Hepatocyte (in vitro differentiated cells): ENCODE measurements at regions not wholly inside any gene's neighbourhood (a gene's known extent, or its start where the extent isn't known, plus 50 kb on each side); places are given as distances from the start of the nearest gene placed in this dataset.

ENCODE experiments used
- CTCF ChIP-seq: fragments of 200-600 bp; sonication (generic); IDR thresholded peaks from 2 replicates; pipeline ENCODE4 v1.5.1; 2016; ENCODE audit warnings: antibody characterized with exemption, mild to moderate bottlenecking; ENCODE audit not compliant: poor library complexity
- EZH2 ChIP-seq: fragments of 200-600 bp; sonication (generic); IDR thresholded peaks from 2 replicates; pipeline ENCODE4 v1.6.1; 2016; ENCODE audit warnings: antibody characterized with exemption, mild to moderate bottlenecking, borderline replicate concordance
- EZH2phosphoT487 ChIP-seq: fragments of 200-600 bp; sonication (generic); IDR thresholded peaks from one replicate; pipeline ENCODE4 v1.6.1; 2018; ENCODE audit warnings: antibody characterized with exemption, mild to moderate bottlenecking, low read depth, moderate library complexity; ENCODE audit not compliant: unreplicated experiment, severe bottlenecking

DNA sequence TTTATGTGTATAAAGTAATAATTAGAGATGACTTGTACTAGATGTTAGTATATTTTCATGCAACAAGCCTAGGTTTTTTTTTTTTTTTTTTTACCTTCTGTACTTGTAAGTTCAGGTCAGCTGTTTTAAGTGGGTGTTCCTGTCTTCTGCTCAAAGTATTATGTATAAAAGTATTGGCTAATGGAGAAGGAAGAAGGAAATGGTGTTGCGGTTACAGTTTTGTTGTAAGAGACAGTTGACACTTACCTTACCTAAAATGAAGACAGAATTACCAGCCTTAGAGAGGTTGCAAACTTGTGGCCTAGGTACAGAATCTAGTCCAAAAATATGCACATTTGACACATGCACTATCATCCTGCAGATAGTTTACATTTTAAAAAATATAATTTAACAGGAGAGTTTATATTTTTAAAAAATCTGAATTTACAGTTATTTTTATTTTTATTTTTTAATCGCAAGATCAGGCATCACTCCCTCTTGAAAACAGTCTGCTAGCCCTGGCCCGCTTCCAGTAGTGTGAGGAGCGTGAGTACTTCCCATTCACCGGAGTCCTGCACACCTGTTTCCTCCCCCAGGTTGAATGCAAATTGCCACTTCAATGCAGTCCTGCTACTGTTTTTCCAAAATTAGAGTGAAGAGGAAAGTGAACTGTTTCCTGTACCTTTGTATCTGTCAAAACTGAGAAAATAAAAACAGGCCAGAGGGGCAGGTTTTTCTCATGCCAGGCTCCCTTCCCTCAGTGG is 224.3 kb upstream of the SOX2 start:
- TF ChIP-seq CTCF = no peak
- no peak for TF ChIP-seq EZH2phosphoT487
- TF ChIP-seq EZH2 = no peak
